ENCODE measurements at regions not wholly inside any gene's neighbourhood (a gene's known extent, or its start where the extent isn't known, plus 50 kb on each side); places are given as distances from the start of the nearest gene placed in this dataset.

DNA sequence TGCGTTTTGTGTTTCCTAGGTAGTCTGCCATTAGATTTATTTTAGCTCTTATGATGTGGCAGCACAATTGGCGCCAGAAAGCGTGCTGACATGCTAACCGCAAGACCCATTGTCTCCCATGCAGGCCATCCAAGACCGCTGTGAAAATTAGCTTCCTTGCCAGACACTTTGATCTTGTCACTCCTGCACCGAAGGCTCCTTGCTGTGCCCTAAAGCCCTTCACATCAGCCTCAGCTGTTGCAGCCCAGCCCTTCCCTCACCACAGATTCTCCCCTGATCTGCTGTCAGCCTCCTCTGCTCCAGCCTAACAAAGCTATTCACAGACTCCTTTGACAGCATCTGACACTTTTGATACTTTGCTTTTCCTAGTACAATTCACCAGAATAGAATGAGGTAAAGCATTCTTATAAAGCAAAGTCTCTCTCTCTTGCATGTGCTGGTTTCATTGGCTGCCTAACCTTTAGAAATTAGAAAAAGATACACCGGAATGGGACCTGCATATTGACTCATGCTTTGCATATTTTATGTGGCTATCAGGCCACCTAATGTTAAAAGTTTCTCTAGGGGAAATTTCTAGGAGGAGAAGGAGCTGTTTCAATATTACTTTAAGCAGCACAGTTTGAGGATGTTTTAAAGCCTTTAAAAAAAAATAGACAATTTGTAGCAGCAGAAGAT, 280.3 kb upstream of the FMN2 start:
- no peak overlapping the region for H3K4me3 ChIP-seq (ENCODE audit: low read depth, low read length)
- DNase-seq (ENCODE audit: low read depth): no peak
- TF ChIP-seq, protein P1, sequence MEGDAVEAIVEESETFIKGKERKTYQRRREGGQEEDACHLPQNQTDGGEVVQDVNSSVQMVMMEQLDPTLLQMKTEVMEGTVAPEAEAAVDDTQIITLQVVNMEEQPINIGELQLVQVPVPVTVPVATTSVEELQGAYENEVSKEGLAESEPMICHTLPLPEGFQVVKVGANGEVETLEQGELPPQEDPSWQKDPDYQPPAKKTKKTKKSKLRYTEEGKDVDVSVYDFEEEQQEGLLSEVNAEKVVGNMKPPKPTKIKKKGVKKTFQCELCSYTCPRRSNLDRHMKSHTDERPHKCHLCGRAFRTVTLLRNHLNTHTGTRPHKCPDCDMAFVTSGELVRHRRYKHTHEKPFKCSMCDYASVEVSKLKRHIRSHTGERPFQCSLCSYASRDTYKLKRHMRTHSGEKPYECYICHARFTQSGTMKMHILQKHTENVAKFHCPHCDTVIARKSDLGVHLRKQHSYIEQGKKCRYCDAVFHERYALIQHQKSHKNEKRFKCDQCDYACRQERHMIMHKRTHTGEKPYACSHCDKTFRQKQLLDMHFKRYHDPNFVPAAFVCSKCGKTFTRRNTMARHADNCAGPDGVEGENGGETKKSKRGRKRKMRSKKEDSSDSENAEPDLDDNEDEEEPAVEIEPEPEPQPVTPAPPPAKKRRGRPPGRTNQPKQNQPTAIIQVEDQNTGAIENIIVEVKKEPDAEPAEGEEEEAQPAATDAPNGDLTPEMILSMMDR (IDR thresholded peaks at IDR 0.05; ENCODE audit: insufficient read depth, low read depth, low read length, missing control alignments): no peak

DNA sequence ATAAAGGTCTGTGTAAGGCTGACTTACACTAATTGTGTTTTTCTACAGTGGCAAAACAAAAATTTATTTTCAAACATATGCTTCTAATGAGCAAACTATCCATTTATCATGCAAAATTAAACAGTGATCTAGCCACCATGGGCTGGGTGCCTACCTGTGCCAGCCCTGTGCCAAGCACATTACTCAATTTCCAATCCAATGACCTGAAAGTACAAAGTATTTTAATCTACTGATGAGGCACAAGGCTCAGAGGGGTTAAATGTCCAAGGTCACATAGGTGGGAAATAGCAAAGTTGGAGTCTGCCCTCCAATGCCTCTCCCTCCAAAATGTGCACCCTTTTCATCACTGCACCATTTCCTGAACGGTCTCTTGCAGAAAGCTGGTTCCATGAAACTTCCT, 279.1 kb upstream of the FMN2 start:
- TF ChIP-seq, protein P1 (IDR thresholded peaks at IDR 0.05; ENCODE audit: insufficient read depth, low read depth, low read length, missing control alignments): no peak
- no peak overlapping the region for H3K4me3 ChIP-seq (ENCODE audit: low read depth, low read length)
- no peak for DNase-seq (ENCODE audit: low read depth)

DNA sequence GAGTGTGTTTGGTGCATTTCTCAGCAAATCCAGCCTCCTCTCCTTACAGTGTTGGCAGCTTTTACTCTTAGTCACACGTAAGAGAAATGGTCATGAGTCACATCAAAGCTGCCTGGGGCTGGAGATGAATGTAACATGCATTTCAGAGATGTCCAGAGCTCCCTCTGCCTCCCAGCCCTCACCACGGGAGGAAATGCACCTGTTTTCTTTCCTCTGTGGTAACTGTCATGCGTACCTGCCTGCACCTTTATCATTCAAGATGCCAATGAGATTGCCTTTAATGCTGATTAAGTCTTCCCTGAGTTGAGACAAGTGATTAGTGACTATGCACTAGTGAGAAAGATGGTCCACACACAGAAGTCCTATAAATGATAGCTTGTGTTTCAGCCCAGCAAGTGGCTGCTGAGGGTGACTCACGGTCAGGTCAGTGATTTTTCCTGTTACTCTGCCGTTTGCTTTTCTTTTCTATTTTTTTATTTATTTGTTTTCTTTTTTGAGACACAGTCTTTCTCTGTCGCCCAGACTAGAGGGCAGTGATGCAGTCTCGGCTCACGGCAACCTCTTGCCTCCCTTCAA, 277.3 kb upstream of the FMN2 start:
- H3K4me3 ChIP-seq (ENCODE audit: low read depth, low read length): no peak overlapping the region
- TF ChIP-seq, protein P1 (IDR thresholded peaks at IDR 0.05; ENCODE audit: insufficient read depth, low read depth, low read length, missing control alignments): no peak
- no peak for DNase-seq (ENCODE audit: low read depth)

DNA sequence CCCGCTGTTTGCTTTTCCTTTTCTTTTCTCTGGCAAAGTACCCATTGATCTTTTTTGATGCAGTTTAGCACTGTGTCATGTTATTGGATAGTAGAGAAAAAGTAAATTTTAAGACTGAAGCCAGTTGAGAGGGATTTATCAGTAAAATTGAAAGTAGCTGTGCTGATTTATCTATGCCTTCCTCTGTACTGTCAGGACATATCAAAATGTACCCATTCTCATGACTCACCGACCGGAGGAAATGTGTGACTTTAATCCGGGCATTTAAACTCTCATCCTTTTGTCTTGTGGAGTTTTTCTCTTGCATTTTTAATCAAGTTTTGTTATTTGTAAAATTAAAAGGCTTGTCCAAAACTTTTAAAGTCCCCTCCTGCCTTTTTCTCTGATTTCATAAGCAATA, 276.6 kb upstream of the FMN2 start:
- TF ChIP-seq, protein P1 (IDR thresholded peaks at IDR 0.05; ENCODE audit: insufficient read depth, low read depth, low read length, missing control alignments): no peak
- DNase-seq (ENCODE audit: low read depth): no peak
- H3K4me3 ChIP-seq (ENCODE audit: low read depth, low read length): no peak overlapping the region

DNA sequence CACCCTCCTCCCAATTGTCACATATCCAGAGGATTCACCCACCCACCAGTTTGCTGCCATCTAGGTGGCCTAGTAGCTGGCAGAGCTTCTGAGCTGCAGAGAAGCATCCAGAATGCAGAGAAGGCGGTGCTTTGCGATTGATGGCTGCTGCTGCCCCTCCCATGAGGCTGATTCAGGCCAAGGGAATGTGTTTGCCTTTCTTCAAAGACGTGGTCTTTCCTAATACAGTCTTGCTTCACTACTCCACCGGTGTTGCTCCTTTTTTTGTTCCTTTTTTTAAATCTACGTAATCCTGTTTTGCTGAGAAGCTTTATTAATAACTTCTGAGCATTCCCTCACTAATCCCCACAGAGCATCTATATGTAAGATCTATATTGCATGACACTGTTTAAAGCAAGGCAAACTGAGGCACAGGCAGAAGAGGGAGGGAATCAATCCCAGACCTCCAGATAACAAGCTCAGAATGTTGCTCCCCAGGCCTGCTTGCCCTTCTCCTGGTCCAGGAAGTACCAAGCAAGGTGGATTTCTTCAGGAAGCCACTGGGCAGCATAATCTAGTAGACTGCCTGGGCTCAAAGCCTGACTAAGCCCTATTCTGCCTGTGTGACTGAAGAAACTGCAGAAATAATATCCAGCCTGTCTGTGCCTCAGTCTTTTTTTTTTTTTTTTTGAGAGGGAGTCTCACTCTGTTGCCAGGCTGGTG, 275.5 kb upstream of the FMN2 start:
- no peak overlapping the region for H3K4me3 ChIP-seq (ENCODE audit: low read depth, low read length)
- TF ChIP-seq, protein P1 (IDR thresholded peaks at IDR 0.05; ENCODE audit: insufficient read depth, low read depth, low read length, missing control alignments): no peak
- no peak for DNase-seq (ENCODE audit: low read depth)

DNA sequence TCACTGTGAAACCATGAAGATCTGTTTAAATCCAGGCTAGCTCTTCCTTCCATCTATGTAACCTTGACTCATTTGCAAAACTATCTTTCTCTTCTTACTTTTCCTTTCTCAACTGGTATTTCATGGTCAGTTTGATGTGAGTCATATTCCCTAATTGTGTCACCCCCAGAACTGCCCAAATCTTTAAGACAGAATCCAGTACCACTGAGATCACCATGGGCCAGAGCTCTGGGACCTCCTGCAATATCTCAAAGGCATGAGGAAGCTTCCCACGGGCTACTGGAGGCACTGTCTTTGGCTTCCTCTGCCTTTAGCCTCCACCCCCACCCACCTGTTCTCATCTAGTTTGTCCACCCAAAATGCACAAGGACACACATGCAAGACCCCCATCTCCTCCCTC, 274.4 kb upstream of the FMN2 start:
- TF ChIP-seq, protein P1 (IDR thresholded peaks at IDR 0.05; ENCODE audit: insufficient read depth, low read depth, low read length, missing control alignments): no peak
- no peak overlapping the region for H3K4me3 ChIP-seq (ENCODE audit: low read depth, low read length)
- DNase-seq (ENCODE audit: low read depth): no peak
